HCT116 (cell line): ENCODE measurements at regions not wholly inside any gene's neighbourhood (a gene's known extent, or its start where the extent isn't known, plus 50 kb on each side); places are given as distances from the start of the nearest gene placed in this dataset.

ENCODE experiments used
- CTCF ChIP-seq, 3 experiments: fragments of 200-600 bp in 1 of 3; sonication (generic) in 1 of 3; IDR thresholded peaks in 2 of 3; conservative IDR thresholded peaks in 1 of 3; 2 replicates each; pipeline ENCODE4 v1.5.1; 2012 to 2017; ENCODE audit warnings: low read depth in 2 of 3, low read length in 2 of 3, antibody characterized with exemption in 1 of 3, borderline replicate concordance in 1 of 3, control low read depth in 1 of 3, mild to moderate bottlenecking in 1 of 3, mixed read lengths in 1 of 3, mixed run types in 1 of 3, moderate library complexity in 1 of 3; ENCODE audit not compliant: insufficient read depth in 1 of 3
- ELF1 ChIP-seq: IDR thresholded peaks from 2 replicates; pipeline ENCODE4 v1.6.1; 2012; ENCODE audit warnings: low read depth, borderline replicate concordance
- EZH2 ChIP-seq: fragments of 200-600 bp; sonication (generic); IDR thresholded peaks from 2 replicates; pipeline ENCODE4 v1.6.1; 2017; ENCODE audit warnings: antibody characterized with exemption, mixed run types
- EZH2phosphoT487 ChIP-seq: fragments of 200-600 bp; IDR thresholded peaks from 2 replicates; pipeline ENCODE4 v1.6.1; 2018; ENCODE audit warnings: antibody characterized with exemption, borderline replicate concordance
- POLR2AphosphoS5 ChIP-seq: IDR thresholded peaks from 2 replicates; pipeline ENCODE4 v1.6.1; 2011; ENCODE audit warnings: mild to moderate bottlenecking, low read depth, low read length, moderate library complexity
- RAD21 ChIP-seq: IDR thresholded peaks from 2 replicates; pipeline ENCODE4 v1.6.1; 2012; ENCODE audit warnings: low read depth, mild to moderate bottlenecking
- SIN3A ChIP-seq: IDR thresholded peaks from 2 replicates; pipeline ENCODE4 v1.6.1; 2012; ENCODE audit warnings: low read depth
- SP1 ChIP-seq: IDR thresholded peaks from 2 replicates; pipeline ENCODE4 v1.6.1; 2012; ENCODE audit warnings: low read depth
- ZBTB33 ChIP-seq: IDR thresholded peaks from 2 replicates; pipeline ENCODE4 v1.6.1; 2011; ENCODE audit warnings: mild to moderate bottlenecking, low read length, moderate library complexity; ENCODE audit not compliant: insufficient replicate concordance; ENCODE audit errors: extremely low read depth

- TF ChIP-seq POLR2AphosphoS5 (no peak), SIN3A (no peak), RAD21 (no peak), CTCF (IDR thresholded peaks at IDR 0.05 in 2 of 3, conservative IDR thresholded peaks at IDR 0.05 in 1 of 3; ENCODE audit: borderline replicate concordance in 1 of 3, insufficient read depth in 1 of 3, low read depth in 2 of 3, low read length in 2 of 3) (no peak), EZH2 (no peak), SP1 (no peak), ELF1 (no peak), EZH2phosphoT487 (no peak), ZBTB33 (no peak)
These were observed 205.6 kb downstream of the MDFIC start for GRCh38 chr7:115127399-115128021.
